Fibroblast of skin of left quadriceps (primary cell): ENCODE measurements at regions not wholly inside any gene's neighbourhood (a gene's known extent, or its start where the extent isn't known, plus 50 kb on each side); places are given as distances from the start of the nearest gene placed in this dataset.

Experiments used
- DNase-seq, 2 experiments: peaks; one replicate each; pipeline ENCODE4 v3.0.0-alpha.2; 2013; ENCODE audit warnings: low read depth in 2 of 2

DNA sequence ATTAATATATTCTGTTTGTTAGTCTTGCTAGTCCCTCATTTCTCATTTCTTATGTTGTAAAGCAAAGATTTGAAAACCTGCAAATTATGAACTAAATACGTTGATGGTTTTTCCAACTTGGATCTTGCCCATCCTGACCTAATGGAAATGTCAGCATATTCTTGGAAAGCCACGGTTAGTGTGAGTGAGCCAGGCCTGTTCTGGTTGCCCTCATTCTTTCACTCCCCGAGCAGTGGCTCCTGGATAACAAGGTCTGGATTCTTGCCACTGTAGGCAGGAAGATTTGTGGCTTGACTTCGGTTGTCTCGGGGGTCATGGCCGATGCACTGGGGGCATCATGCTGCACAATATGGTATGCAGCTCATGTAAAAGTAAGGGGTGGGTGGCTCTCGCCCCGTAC, 359.1 kb downstream of the MEIS1 start:
- DNase-seq = no peak

DNA sequence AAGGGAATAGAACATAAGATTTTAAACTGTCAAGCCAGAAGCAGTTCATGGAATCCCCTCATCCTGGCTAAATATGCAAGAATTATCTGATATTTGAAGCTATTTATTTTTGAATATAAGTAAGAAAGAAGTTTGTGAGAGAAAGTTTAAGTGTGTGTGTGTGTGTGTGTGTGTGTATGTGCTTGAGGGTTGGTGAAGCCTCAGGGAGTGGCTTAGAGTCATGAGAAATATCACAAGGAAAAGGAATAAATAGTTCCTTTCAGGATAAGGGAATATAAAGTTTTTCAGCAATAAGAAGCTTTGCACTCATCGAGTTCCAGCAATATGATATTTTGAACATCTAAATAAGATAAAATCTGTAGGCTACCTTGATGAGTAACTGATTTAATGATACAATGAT, 359.6 kb downstream of the MEIS1 start:
- no peak for DNase-seq

DNA sequence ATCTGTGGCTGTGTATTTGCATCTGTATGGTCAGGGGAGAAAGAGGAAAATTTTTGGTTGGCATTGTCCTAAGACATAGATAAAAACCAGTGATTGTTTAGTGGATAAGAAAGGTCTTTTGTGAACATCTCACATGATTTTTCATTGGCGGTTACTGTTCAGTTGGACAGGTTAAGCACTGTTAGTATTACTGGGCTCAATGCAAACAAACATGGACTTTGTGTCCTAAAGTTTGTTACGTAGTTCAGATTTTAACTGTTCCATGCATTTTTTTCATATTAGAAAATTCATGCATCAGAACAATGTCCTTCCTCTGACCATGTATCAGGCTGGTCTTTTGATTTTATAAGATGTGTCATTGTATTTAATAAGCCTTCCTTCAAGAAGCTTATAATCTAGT, 368.0 kb downstream of the MEIS1 start:
- DNase-seq = no peak

DNA sequence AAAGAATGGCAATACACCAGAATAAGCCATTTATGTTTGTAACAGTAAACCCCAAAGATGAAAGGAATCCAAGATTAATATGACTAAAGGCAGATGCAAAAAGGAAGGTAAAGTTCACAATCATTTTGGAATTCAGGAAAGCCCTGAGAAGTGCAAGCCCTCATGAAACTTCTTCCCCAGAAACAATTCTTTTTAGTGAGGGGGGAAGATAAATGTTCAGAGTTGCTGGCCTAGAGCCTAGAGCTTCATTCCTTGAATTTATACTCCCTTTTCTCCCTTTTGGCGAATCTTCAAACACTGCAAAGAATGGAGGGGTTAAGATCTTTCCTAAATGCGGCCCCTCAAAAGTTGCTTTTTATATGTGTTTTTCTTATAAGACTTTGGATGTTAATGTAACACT, 368.8 kb downstream of the MEIS1 start:
- peak; percentile 58 for DNase-seq

DNA sequence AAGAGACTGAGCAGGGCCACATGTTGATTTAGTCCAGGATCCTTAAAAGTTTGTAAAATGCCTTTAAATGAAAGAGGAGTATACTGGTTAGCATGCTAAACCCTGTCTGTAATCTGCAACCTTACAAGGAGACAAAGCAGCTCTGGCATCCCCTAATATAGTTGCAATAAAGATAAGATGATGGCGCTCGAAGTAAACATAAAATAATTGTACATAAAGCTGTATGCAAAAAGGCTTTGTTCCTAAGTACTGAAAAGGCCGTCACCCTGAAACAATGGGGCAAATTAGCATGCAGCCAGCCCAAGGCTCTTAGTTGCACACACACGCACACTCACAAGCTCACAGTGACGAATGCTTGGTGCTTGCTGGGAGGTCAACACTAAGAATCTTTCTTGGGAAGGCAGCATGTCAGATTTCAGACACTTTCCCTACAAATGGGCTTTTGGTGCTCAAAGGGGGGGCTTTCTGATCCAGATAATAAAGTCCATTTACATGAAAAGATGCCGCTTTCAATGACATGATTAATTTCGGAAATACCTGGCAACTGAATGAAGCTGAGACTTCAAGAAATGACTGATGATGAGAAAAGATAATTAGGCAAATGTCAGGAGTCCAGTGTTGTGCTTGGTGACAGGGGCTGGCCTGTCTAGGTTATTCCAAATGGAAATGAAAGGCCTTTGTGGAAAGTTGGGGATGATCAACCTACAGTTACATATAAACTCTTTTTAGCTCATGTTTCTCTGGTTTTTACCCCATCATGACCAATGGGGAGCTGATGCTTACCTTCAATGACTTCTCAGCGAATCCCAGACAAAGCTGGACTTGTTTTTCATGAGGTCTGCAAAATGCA, 370.3 kb downstream of the MEIS1 start:
- no peak for DNase-seq

DNA sequence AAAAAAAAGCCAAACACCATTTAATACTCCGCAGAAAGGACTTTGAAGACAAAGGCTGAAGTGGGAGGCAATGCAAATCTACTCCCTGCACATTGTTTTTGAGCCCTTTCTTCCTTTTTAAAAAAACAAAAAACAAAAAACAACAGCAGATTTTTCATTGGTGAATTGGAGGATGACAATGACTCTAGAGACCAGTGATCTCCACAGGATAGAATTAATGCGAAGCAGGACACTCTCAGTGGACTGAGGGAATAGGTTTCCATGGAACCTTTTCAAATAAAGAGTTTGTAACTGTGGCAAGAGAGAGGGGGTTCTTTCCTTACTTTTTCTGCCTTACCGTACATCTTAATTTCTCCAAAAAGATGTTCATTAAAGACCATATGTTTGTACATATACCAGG, 371.0 kb downstream of the MEIS1 start:
- DNase-seq = no peak

DNA sequence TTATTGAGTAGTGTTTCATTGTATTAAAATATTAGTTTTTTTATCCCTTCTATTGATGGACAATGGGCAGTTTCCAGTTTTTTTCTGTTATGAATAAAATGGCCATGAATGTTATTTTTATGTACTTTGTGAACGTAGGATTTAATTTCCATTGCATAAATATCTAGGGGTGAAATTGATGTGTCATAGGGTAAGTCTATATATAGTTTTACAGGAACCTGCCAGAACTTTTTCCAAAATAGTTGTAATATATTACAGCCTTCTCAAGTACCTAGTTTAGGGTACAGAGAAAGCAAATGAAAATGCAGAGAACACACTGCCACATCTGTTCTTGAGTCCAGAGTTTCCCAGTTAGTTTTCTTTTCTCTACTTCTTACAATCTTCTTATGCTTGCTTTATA, 378.6 kb downstream of the MEIS1 start:
- no peak for DNase-seq

DNA sequence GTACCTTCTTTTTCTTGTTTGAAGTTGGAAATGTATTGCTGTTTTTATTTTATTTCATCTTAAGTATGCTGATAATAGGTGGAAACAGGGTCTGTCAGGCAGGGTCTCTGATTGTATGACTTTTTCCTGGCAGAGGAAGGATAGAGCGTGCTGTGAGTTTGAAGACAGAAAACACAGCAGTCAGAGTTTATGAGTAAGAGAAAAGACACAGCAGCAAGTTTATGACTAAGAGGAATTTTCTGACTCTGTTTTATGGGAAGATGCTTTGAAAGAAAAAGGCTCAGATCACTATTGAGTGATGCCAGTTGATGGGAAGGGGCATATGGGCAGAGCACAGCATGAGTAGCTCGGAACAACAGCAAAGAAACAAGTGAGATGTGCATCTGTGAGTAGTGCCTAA, 379.1 kb downstream of the MEIS1 start:
- DNase-seq = no peak

DNA sequence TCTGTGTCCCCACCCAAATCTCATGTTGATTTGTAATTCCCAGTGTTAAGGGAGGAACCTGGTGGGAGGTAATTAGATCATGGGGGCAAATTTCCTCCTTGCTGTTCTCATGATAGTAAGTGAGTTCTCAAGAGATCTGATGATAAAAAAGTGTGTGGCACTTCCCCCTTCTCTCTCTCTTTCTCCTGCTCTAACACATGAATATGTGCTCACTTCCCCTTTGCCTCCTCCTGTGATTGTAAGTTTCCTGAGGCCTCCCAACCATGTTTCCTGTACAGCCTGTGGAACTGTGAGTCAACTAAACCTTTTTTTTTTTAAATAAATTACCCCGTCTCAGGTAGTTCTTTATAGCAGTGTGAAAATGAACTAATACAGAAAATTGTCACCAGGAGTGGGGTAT, 380.0 kb downstream of the MEIS1 start:
- no peak for DNase-seq

DNA sequence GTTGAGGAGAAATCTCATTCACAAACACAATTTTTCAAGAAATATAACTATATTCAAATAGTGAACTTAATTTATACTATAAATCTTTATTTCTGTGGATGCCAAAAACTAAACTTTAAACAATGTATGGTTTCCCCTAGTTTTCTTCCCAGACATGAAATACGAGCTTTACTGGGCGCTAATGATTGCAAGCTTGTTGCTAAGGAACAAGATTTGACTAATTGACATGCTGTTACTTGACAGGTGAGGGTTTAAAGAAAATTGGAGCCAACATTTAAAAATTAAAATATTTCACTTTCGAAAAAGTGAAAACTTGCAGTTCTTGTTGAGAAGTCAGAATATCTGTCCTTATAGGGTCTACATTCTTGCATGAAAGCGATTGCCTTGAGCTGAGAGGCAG, 381.0 kb downstream of the MEIS1 start:
- no peak for DNase-seq

DNA sequence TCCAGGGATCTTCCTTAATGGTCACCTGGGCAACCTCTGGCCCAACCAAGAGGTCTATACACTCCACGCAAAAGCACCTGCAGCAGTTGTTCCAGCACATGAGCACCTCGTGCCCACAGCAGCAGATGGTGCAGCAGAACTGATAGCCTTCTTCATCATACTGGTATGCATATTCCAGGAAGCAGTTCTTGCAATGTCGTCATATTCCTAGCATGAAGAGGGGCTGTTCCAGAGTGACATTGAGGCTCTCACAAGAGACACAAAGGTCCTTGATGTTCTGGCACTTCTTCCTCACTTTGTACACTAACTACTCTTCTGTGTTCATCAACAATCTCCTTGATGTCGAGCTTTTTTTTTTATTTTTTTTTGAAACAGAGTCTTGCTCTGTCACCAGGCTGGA, 386.2 kb downstream of the MEIS1 start:
- no peak for DNase-seq

DNA sequence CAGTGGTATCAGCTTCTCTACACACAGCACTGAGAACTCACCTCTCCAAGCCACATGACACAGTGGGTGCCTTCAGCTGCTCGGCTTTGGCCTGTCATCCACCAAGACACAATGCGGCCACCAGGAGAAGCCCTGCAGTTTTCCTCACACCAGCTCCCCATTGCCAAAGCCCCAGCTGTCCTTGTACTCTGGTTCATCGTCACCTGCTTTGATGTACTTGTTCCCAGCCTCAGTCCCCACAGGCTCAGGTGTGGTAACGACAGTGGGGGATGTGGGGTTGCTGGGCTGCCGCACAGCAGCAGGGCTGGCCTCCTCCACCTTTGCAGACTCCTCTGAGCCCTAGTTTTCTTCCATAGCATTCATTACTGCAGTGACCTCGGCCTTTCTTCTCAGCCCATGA, 387.3 kb downstream of the MEIS1 start:
- no peak for DNase-seq

DNA sequence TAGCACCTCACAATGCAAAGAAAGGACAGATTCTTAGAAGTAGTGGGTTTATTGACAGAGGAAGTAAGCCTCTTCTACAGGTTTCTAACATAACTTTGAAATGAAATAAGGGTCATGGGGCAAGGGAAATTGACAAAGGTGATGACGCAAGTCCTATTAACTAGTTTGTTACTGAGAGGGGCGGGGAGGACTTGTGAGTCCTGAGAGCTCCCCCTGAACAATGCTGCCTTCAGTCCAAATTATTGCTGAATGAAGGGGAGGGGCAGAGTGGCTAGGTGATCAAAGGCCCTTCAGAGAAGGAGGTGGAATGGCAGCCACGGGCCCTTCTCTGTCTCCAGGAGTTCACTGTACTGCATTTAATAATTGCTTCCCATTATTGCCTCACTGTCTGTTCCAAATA, 390.0 kb downstream of the MEIS1 start:
- DNase-seq = no peak

DNA sequence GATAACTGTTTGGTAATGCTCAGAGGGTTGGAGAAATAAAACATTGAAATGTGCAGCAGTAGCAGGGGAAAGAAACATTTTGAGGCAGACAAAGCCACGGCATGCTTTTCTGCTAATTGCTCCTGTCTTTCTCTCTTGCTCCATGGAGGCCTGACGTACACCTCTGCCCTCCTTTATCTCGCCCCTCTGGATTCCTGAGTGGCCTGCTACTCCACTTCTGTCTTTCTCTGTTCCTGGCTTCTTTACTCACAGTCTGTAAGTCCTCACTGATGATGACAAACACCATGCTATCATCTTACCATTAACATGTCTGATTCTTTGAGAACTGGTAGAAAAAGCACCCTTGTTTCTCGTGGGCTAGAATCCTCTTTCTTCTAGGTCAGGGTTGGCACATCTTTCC, 392.9 kb downstream of the MEIS1 start:
- DNase-seq = no peak

DNA sequence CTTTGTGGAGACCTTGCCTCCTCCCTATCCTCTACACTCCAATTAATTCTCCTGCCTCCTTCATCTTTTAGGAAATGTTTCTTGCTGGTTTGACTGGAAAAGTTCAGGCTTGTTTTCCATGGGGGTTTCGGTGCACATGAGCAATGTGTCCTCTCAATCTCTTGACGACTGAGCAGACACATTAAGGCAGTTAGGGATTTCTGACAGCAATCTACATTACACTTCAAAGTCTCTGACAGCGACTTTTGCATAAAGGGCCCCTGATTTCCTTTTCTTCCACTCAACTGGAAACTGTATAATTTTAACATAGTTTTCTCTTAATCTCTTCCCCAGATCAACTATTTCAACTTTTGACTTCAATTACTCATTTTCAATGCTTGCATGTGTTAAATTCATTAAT, 394.0 kb downstream of the MEIS1 start:
- no peak for DNase-seq

DNA sequence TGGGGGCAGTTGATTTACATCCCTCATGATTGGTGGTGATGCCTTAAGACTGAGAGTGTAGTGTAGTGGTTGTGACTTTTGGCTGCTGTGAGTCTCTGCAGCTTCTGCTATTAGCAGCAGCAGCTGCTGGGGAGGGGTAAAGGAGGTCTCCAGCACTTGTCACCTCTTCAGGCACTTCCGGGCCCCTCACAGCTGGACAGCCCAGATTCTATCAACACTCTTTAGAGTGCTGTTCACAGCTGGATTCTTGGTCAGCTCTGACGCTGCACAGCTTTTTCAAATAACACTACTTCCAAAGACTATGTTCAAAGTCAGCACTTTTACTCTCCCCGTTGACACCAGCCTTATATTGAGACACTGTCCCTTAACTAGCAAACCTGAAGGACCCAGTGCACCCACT, 396.0 kb downstream of the MEIS1 start:
- DNase-seq = no peak

DNA sequence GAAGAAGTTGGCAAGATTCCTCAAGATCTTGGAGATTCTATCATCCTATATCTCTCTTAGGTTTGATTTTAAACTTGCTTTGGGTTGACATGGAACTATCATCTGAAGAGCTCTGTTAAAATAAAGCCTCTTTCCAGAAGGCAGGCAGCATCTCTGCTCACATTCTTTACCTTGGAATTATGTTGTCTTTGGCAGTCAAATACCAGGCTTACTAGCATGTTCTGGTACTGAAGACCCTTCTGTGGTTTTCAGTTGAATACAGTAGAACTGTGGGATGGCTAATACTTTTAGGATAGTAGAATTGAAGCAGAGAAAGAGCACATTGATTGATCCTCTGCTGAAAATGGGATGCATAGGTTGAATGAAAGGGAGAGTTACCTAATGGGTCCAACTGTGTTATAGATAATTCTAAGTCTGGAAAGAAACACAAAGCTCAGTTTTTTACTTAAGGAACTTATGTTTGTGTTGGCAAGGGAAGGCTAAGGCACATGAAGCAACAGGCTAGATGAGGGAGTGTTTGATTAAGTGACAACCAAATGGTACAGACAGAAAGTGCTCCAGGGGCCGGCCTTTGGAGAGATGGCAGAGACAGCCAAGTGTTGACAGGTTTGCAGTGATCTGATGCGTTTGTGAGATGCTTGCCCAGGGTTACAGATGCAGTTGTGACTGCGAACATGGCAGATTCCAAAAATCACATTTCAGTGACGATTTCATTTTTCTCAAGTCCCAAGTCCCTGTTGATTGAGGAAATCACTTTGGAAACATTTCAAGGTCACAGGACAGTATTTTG, 397.9 kb downstream of the MEIS1 start:
- DNase-seq = no peak

DNA sequence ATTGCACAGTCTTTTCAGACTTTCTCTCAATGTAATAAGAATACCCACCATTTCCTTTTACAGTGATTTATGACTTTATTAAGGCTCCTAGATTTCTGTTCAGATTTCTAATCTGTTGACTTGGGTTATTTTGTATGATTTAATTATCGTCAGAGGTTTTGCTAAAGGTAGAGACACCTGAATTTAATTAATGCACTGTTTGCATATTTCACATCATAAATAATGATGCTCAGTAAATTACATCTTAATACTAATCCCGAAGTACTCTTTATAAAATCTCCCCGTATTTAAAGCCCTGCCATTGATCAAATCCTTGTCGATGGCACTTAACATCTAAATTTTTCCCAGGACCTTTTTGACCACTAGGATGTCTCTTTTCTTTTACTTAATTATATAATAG, 399.9 kb downstream of the MEIS1 start:
- DNase-seq = no peak

DNA sequence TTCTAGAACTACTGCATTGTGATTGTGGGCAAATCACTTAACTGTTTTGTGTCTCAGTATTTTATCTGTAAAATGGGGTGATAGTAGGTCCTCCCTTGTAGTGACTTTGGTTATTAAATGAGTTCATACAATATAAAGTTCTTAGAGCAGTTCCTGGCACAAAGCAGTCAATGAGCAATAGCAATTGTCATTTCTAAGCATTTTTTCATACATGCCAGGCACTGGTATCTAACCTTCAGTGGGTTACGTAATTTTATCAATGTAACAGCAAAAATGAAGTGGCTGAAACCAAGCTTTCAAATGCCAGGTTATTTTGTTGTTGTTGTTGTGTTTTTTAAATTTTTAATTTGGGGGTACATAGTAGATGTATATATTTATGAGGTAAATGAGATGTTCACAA, 401.9 kb downstream of the MEIS1 start:
- DNase-seq = no peak

DNA sequence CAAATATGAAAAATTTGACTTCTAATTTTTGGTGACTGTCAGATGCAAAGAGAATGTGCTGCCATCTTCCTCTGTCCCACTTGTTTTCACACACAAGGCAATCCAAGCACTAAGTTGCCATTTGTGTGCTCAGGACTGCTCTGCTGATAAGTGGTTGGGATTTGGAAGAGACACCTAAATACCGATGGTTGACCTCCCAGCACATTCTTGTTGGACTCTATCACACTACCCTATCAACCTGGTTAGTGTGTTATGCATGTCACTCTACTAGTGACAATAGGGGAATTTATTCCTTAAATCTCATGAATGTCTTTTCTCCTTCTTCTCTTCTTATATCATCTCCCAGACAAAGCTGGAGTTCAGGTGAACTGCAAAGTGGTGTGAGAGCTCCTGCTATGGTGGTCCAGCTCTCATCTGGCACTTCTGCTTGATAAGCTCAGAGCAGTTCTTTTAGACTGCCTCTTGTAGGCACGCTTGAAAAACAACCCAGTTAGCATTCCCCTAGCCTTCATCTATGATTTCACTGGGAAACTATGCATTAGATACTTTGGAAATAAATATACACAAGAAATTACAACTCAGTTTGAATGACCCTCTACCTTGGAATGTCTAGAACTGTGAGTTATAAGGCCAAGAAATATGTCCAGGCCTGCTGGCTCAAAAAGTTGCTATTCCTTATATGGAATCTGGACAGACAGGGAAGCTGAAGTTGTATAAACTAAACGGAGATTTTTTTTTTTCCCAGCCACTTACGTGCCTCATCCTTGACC, 404.8 kb downstream of the MEIS1 start:
- peak; percentile 98 for DNase-seq

DNA sequence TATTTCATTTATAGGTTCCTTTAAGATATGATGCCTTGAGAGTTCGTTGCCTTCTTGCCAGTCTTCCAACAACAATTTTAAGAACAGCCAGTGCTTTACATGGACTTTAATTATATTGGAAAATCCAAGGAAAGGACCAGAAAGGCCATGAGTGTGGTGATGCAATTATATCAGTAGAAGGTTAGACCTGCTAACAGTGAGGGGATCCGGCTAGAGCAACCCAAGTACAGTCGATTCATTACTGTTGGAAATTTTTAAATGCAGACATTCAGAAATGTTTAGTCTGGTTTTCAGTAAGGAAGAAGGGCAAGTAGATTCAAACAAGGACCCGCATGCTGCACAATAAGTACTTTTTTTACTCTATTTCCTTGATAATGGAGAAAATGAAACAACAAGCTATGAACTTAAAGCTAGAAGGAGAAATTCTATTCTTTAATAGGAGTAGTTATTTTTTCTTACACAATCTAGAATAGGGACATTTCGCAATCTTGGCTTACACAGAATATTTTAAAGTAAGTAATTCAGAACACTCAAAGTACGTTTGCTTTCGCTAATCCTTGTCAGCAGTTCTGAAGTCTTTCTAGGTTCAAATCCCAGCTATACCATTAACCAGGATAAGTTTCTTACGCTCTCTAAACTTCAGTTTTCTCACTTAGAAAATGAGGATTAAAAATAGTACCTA, 405.5 kb downstream of the MEIS1 start:
- DNase-seq = peak; percentile 60 to 63

DNA sequence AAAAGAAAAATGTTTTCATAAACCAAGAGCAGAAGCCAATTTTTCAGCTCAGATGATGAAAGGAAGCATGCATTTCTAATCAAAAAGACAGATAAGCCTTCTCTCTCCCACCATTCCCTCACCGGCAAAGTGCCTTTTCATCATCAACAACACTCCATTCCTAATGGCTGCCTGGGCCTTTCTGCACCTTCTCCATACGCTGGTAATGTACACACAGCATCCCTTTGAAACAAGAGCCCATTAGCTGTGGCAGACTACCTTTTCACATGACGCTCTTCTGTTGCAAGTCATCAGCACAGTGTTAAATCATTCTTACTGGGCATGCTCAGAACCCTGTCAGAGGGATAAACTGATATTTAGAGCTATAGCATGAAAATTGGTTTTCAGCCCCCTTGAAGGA, 408.9 kb downstream of the MEIS1 start:
- no peak for DNase-seq
